Activated B cell treated with CpG ODN at 0.5 μM for 24 hours (primary cell): ENCODE measurements at regions not wholly inside any gene's neighbourhood (a gene's known extent, or its start where the extent isn't known, plus 50 kb on each side); places are given as distances from the start of the nearest gene placed in this dataset.
"Not testable (repeated sequence)": the region's sequence is repeated elsewhere in the genome, so short reads cannot be mapped to it uniquely, and the experiment has no call there.

ENCODE experiments used
- ATAC-seq: fragments of 200-7000 bp; cut with Tn5 transposase; one replicate; pipeline ENCODE4 v1.10.0; 2021; ENCODE audit warnings: low read depth, mild to moderate bottlenecking, moderate library complexity
- CTCF ChIA-PET: fragments of 350-600 bp; sonication (Branson Sonifier 250); formaldehyde crosslinking; loops from one replicate; lab custom pipeline; 2021; ENCODE audit warnings: antibody characterized with exemption; lab: Charles Lee
- POLR2A ChIA-PET: fragments of 350-600 bp; sonication (Branson Sonifier 250); formaldehyde crosslinking; loops from one replicate; lab custom pipeline; 2021; ENCODE audit warnings: antibody characterized with exemption; lab: Charles Lee
- DNase-seq: peaks from one replicate; pipeline ENCODE4 v3.0.0; 2022
- H3K27ac Mint-ChIP-seq: one replicate; pipeline ENCODE4 v1.8.0; 2020; ENCODE audit warnings: mixed read lengths
- H3K27me3 Mint-ChIP-seq: one replicate; pipeline ENCODE4 v1.8.0; 2021; ENCODE audit warnings: mixed read lengths
- H3K36me3 Mint-ChIP-seq: one replicate; pipeline ENCODE4 v1.8.0; 2021; ENCODE audit warnings: low read depth, mixed read lengths
- H3K4me1 Mint-ChIP-seq: one replicate; pipeline ENCODE4 v1.8.0; 2021; ENCODE audit warnings: mixed read lengths
- H3K4me3 Mint-ChIP-seq: one replicate; pipeline ENCODE4 v1.8.0; 2020; ENCODE audit warnings: mild to moderate bottlenecking, mixed read lengths
- H3K9me3 Mint-ChIP-seq: one replicate; pipeline ENCODE4 v1.8.0; 2020; ENCODE audit warnings: mixed read lengths
- CTCF ChIP-seq: fragments of 200-600 bp; IDR thresholded peaks from one replicate; pipeline ENCODE4 v1.8.0; 2022; ENCODE audit warnings: antibody characterized with exemption, mild to moderate bottlenecking
- intact Hi-C: fragments of 100-400 bp; cut with micrococcal nuclease; formaldehyde crosslinking; loops from one replicate; pipeline ENCODE4 v1.15.1; 2024

GRCh38 chr17:72470121-72470705 is 349.4 kb downstream of the SOX9 start:
- Mint-ChIP-seq H3K36me3 (no peaks in the 10 kb centered on the region), H3K27me3 (peaks cover 4% of the 10 kb centered on the region), H3K9me3 (peaks cover under 1% of the 10 kb centered on the region), H3K4me1 (no peaks in the 10 kb centered on the region), H3K4me3 (no peak overlapping the region), H3K27ac (no peak overlapping the region)
- ChIA-PET CTCF (no interaction called here), POLR2A (no interaction called here)
- intact Hi-C loops = no loop called here
- TF ChIP-seq CTCF = no peak
- DNase-seq (no peak), ATAC-seq (no peak)

GRCh38 chr17:72470734-72471133 is 349.9 kb downstream of the SOX9 start:
- Mint-ChIP-seq H3K9me3 (peaks cover 2% of the 10 kb centered on the region), H3K4me1 (no peaks in the 10 kb centered on the region), H3K4me3 (no peak overlapping the region), H3K27me3 (peaks cover 4% of the 10 kb centered on the region), H3K36me3 (no peaks in the 10 kb centered on the region), H3K27ac (no peak overlapping the region)
- POLR2A ChIA-PET = no interaction called here
- CTCF ChIA-PET = no interaction called here
- DNase-seq (no peak), ATAC-seq (no peak)
- intact Hi-C loops = no loop called here
- TF ChIP-seq CTCF = no peak

GRCh38 chr17:72471296-72471695 is 350.5 kb downstream of the SOX9 start:
- peaks cover 2% of the 10 kb centered on the region for H3K9me3 Mint-ChIP-seq
- ChIA-PET POLR2A (no interaction called here), CTCF (no interaction called here)
- intact Hi-C loops = no loop called here
- no peak for TF ChIP-seq CTCF
- H3K36me3 Mint-ChIP-seq = no peaks in the 10 kb centered on the region
- H3K27ac Mint-ChIP-seq = no peak overlapping the region
- ATAC-seq (no peak), DNase-seq (no peak)
- peaks cover 9% of the 10 kb centered on the region for H3K27me3 Mint-ChIP-seq
- no peaks in the 10 kb centered on the region for H3K4me1 Mint-ChIP-seq
- H3K4me3 Mint-ChIP-seq = no peak overlapping the region

GRCh38 chr17:72472106-72472505 is 351.3 kb downstream of the SOX9 start:
- H3K4me3 Mint-ChIP-seq = no peak overlapping the region
- POLR2A ChIA-PET = no interaction called here
- H3K9me3 Mint-ChIP-seq = peaks cover 2% of the 10 kb centered on the region
- intact Hi-C loops = no loop called here
- H3K4me1 Mint-ChIP-seq = no peaks in the 10 kb centered on the region
- H3K27ac Mint-ChIP-seq = no peak overlapping the region
- ATAC-seq (no peak), DNase-seq (no peak)
- H3K36me3 Mint-ChIP-seq = no peaks in the 10 kb centered on the region
- TF ChIP-seq CTCF = no peak
- CTCF ChIA-PET = no interaction called here
- peaks cover 13% of the 10 kb centered on the region for H3K27me3 Mint-ChIP-seq

GRCh38 chr17:72472853-72473390 is 352.1 kb downstream of the SOX9 start:
- intact Hi-C loops, H3K4me3 Mint-ChIP-seq, H3K9me3 Mint-ChIP-seq, H3K4me1 Mint-ChIP-seq, POLR2A ChIA-PET, H3K27ac Mint-ChIP-seq, ATAC-seq, DNase-seq, CTCF ChIA-PET, H3K36me3 Mint-ChIP-seq: not testable (repeated sequence)
- H3K27me3 Mint-ChIP-seq = peaks cover 16% of the 10 kb centered on the region

- H3K4me3 Mint-ChIP-seq = no peak overlapping the region
- POLR2A ChIA-PET = no interaction called here
- CTCF ChIA-PET = no interaction called here
- peaks cover 16% of the 10 kb centered on the region for H3K27me3 Mint-ChIP-seq
- no peak for DNase-seq
- no peaks in the 10 kb centered on the region for H3K4me1 Mint-ChIP-seq
- no peak for TF ChIP-seq CTCF
- no peaks in the 10 kb centered on the region for H3K36me3 Mint-ChIP-seq
- no peak overlapping the region for H3K27ac Mint-ChIP-seq
- ATAC-seq = no peak
- H3K9me3 Mint-ChIP-seq = peaks cover 2% of the 10 kb centered on the region
- intact Hi-C loops = no loop called here
These were observed 353.4 kb downstream of the SOX9 start for GRCh38 chr17:72474243-72474642.
